OCI-LY7 (cell line): ENCODE measurements at regions not wholly inside any gene's neighbourhood (a gene's known extent, or its start where the extent isn't known, plus 50 kb on each side); places are given as distances from the start of the nearest gene placed in this dataset.

ENCODE experiments used
- BruUV-seq: library from RNA; stranded (reverse); fragments of 400-500 nt; replicated peaks from 2 replicates; lab custom pipeline; 2021; lab: Mats Ljungman, UMichigan
- CTCF ChIA-PET: fragments of 300-600 bp; sonication (Branson Sonifier 250); formaldehyde crosslinking; loops from one replicate; lab custom pipeline; 2022; ENCODE audit warnings: antibody characterized with exemption; ENCODE audit not compliant: unreplicated experiment; lab: Charles Lee
- POLR2A ChIA-PET: fragments of 300-600 bp; sonication (Branson Sonifier 250); formaldehyde crosslinking; loops from one replicate; lab custom pipeline; 2022; ENCODE audit warnings: antibody characterized with exemption; lab: Charles Lee
- DNase-seq: peaks from one replicate; pipeline ENCODE4 v3.0.0-alpha.2; 2015; ENCODE audit warnings: low spot score
- H2AFZ ChIP-seq: fragments of 200-600 bp; sonication (generic), shearing (Covaris generic); 2 replicates; pipeline ENCODE4 v1.6.1; 2014; ENCODE audit warnings: mild to moderate bottlenecking, antibody characterized with exemption, low read length, moderate library complexity
- H3K27ac ChIP-seq: fragments of 200-600 bp; sonication (generic); 2 replicates; pipeline ENCODE4 v1.5.1; 2014; ENCODE audit warnings: mixed run types, low read depth, mild to moderate bottlenecking, moderate library complexity, low read length, inconsistent platforms; ENCODE audit not compliant: poor library complexity, severe bottlenecking
- H3K36me3 ChIP-seq: fragments of 200-600 bp; sonication (generic); 2 replicates; pipeline ENCODE4 v1.6.1; 2014; ENCODE audit warnings: mild to moderate bottlenecking, antibody characterized with exemption, low read length, moderate library complexity, mixed read lengths; ENCODE audit not compliant: insufficient read depth
- H3K4me1 ChIP-seq: fragments of 200-600 bp; sonication (generic); 2 replicates; pipeline ENCODE4 v1.5.1; 2014; ENCODE audit warnings: mild to moderate bottlenecking, low read length; ENCODE audit not compliant: insufficient read depth, poor library complexity, severe bottlenecking
- H3K4me2 ChIP-seq: fragments of 200-600 bp; sonication (generic); 2 replicates; pipeline ENCODE4 v1.6.1; 2014; ENCODE audit warnings: mild to moderate bottlenecking, low read length
- H3K4me3 ChIP-seq: fragments of 200-600 bp; sonication (generic); 2 replicates; pipeline ENCODE4 v1.5.1; 2014; ENCODE audit warnings: mild to moderate bottlenecking, low read depth, low read length; ENCODE audit not compliant: poor library complexity, severe bottlenecking
- H3K79me2 ChIP-seq: fragments of 200-600 bp; sonication (generic); 2 replicates; pipeline ENCODE4 v1.6.1; 2016; ENCODE audit warnings: low read depth, mild to moderate bottlenecking, low read length, moderate library complexity, mixed read lengths; ENCODE audit not compliant: insufficient read depth
- H3K9me2 ChIP-seq: fragments of 200-600 bp; sonication (generic); 2 replicates; pipeline ENCODE4 v1.6.1; 2016; ENCODE audit warnings: mild to moderate bottlenecking, low read length, mixed read lengths; ENCODE audit not compliant: insufficient read depth
- H3K9me3 ChIP-seq: fragments of 200-600 bp; sonication (generic); 2 replicates; pipeline ENCODE4 v1.6.1; 2014; ENCODE audit warnings: mild to moderate bottlenecking, mixed run types, low read length, mixed read lengths
- H4K20me1 ChIP-seq: fragments of 200-600 bp; sonication (generic); 2 replicates; pipeline ENCODE4 v1.6.1; 2014; ENCODE audit warnings: mild to moderate bottlenecking, antibody characterized with exemption, low read length, moderate library complexity, mixed read lengths; ENCODE audit not compliant: insufficient read depth
- CTCF ChIP-seq: fragments of 200-600 bp; sonication (generic); conservative IDR thresholded peaks from 2 replicates; pipeline ENCODE4 v1.5.1; 2014; ENCODE audit warnings: mild to moderate bottlenecking, antibody characterized with exemption, low read length, moderate library complexity, mixed read lengths
- EZH2phosphoT487 ChIP-seq: fragments of 200-600 bp; sonication (generic); IDR thresholded peaks from 2 replicates; pipeline ENCODE4 v1.6.1; 2018; ENCODE audit warnings: low read depth, borderline replicate concordance, mild to moderate bottlenecking, mixed run types, antibody characterized with exemption, low read length, moderate library complexity, mixed read lengths
- intact Hi-C: fragments of 100-400 bp; cut with micrococcal nuclease; formaldehyde crosslinking; loops from one replicate; pipeline ENCODE4 v1.10.0; 2022; ENCODE audit not compliant: unreplicated experiment

- Histone ChIP-seq H3K36me3 (no peaks in the 10 kb centered on the region), H4K20me1 (no peaks in the 10 kb centered on the region), H3K9me3 (no peaks in the 10 kb centered on the region), H3K4me3 (no peak overlapping the region), H3K4me2 (no peak overlapping the region), H3K4me1 (no peaks in the 10 kb centered on the region), H3K27ac (no peak overlapping the region), H2AFZ (no peak overlapping the region), H3K9me2 (no peaks in the 10 kb centered on the region), H3K79me2 (no peaks in the 10 kb centered on the region)
- ChIA-PET CTCF (no interaction called here), POLR2A (no interaction called here)
- no peak for DNase-seq
- no peak for TF ChIP-seq EZH2phosphoT487
- no peak for TF ChIP-seq CTCF
- BruUV-seq = no TSS peak
- intact Hi-C loops = no loop called here
Observed at GRCh38 chr9:78997296-78997695, 574.5 kb upstream of the TLE4 start.

- intact Hi-C loops = no loop called here
- POLR2A ChIA-PET = no interaction called here
- Histone ChIP-seq H3K4me2 (no peak overlapping the region), H3K9me2 (no peaks in the 10 kb centered on the region), H3K36me3 (no peaks in the 10 kb centered on the region), H4K20me1 (no peaks in the 10 kb centered on the region), H3K4me1 (no peaks in the 10 kb centered on the region), H3K27ac (no peak overlapping the region), H2AFZ (no peak overlapping the region), H3K79me2 (no peaks in the 10 kb centered on the region), H3K4me3 (no peak overlapping the region), H3K9me3 (no peaks in the 10 kb centered on the region)
- CTCF ChIA-PET = no interaction called here
- no TSS peak for BruUV-seq
- DNase-seq = no peak
- TF ChIP-seq CTCF = no peak
- TF ChIP-seq EZH2phosphoT487 = no peak
Observed at GRCh38 chr9:79000230-79001002, 571.3 kb upstream of the TLE4 start.

- Histone ChIP-seq H3K4me3 (no peak overlapping the region), H3K36me3 (no peaks in the 10 kb centered on the region), H3K9me3 (no peaks in the 10 kb centered on the region), H2AFZ (no peak overlapping the region), H4K20me1 (no peaks in the 10 kb centered on the region), H3K9me2 (no peaks in the 10 kb centered on the region), H3K27ac (no peak overlapping the region), H3K79me2 (no peaks in the 10 kb centered on the region), H3K4me1 (no peaks in the 10 kb centered on the region), H3K4me2 (no peak overlapping the region)
- DNase-seq = no peak
- POLR2A ChIA-PET = no interaction called here
- TF ChIP-seq EZH2phosphoT487 (no peak), CTCF (no peak)
- CTCF ChIA-PET = no interaction called here
- no TSS peak for BruUV-seq
- intact Hi-C loops = no loop called here
Observed at GRCh38 chr9:79001012-79001411, 570.8 kb upstream of the TLE4 start.
